ENCODE measurements at regions not wholly inside any gene's neighbourhood (a gene's known extent, or its start where the extent isn't known, plus 50 kb on each side); places are given as distances from the start of the nearest gene placed in this dataset.

- no peak for TF ChIP-seq CTCF (IDR thresholded peaks at IDR 0.05)
- no peak for TF ChIP-seq EP300 (IDR thresholded peaks at IDR 0.05)
Observed at GRCh38 chr5:2334719-2335118, 416.8 kb downstream of the IRX2 start.

Measured in ovary (tissue), 3 donors.